ENCODE measurements at regions not wholly inside any gene's neighbourhood (a gene's known extent, or its start where the extent isn't known, plus 50 kb on each side); places are given as distances from the start of the nearest gene placed in this dataset.

DNA sequence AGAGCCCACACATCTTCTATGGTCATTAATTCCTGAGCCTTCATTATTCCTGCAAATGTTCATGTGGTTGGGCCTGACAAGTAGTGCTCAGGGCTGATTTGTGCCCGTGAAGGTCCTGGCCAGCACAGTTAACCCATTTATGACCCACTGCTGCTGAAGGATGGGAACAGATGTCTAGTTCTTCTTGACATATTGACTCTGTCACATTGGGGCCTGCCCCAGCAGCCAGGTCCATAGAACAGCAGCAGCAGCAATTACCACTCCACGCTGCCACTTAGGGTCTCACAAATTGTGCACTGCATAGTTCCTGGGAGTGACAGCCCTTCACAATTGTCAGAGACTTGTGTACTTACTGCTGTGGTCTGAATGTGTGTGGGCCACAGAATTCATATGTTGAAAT lies 442.3 kb upstream of the RGPD4 start:
- no peak for TF ChIP-seq TAF1 (IDR thresholded peaks at IDR 0.05; ENCODE audit: borderline replicate concordance, insufficient read depth, low read length)
- TF ChIP-seq, protein P1, sequence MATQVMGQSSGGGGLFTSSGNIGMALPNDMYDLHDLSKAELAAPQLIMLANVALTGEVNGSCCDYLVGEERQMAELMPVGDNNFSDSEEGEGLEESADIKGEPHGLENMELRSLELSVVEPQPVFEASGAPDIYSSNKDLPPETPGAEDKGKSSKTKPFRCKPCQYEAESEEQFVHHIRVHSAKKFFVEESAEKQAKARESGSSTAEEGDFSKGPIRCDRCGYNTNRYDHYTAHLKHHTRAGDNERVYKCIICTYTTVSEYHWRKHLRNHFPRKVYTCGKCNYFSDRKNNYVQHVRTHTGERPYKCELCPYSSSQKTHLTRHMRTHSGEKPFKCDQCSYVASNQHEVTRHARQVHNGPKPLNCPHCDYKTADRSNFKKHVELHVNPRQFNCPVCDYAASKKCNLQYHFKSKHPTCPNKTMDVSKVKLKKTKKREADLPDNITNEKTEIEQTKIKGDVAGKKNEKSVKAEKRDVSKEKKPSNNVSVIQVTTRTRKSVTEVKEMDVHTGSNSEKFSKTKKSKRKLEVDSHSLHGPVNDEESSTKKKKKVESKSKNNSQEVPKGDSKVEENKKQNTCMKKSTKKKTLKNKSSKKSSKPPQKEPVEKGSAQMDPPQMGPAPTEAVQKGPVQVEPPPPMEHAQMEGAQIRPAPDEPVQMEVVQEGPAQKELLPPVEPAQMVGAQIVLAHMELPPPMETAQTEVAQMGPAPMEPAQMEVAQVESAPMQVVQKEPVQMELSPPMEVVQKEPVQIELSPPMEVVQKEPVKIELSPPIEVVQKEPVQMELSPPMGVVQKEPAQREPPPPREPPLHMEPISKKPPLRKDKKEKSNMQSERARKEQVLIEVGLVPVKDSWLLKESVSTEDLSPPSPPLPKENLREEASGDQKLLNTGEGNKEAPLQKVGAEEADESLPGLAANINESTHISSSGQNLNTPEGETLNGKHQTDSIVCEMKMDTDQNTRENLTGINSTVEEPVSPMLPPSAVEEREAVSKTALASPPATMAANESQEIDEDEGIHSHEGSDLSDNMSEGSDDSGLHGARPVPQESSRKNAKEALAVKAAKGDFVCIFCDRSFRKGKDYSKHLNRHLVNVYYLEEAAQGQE (IDR thresholded peaks at IDR 0.05; ENCODE audit: insufficient read depth in 1 of 2, low read depth in 2 of 2, low read length in 2 of 2): no peak
- no peak for TF ChIP-seq POLR2AphosphoS5 (IDR thresholded peaks at IDR 0.05; ENCODE audit: low read depth, low read length)
